ENCODE measurements at regions not wholly inside any gene's neighbourhood (a gene's known extent, or its start where the extent isn't known, plus 50 kb on each side); places are given as distances from the start of the nearest gene placed in this dataset.

- TF ChIP-seq TCF7 (CRISPR knock-in tag; IDR thresholded peaks at IDR 0.05; ENCODE audit: low read depth) (no peak), CREB1 (CRISPR knock-in tag; IDR thresholded peaks at IDR 0.05) (no peak)
Observed at GRCh38 chr14:82438436-82438835, 904.8 kb upstream of the SEL1L start.

Data from WTC11 (cell line).